ENCODE measurements at regions not wholly inside any gene's neighbourhood (a gene's known extent, or its start where the extent isn't known, plus 50 kb on each side); places are given as distances from the start of the nearest gene placed in this dataset.

DNA sequence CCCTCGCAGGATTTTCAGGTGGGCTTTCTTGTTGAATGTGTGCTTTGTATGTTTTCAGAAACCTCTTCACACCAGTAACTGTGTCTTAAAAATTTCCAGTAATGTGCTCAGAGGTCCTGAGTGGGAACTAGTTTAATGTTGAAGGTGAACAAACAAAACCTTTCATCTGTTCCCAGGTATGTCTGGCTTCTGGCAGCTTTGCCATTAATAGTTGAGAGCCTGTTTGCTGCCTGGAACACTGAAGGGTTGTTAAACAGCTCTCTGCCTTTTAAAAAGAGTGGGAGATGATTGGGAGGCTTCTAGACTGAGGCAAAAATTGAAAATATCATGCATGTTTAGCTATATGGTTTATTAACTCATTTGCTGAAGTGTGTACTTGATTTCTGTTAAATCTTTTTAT lies 161.2 kb upstream of the AGTR2 start:
- no peaks in the 10 kb centered on the region for H3K9me1 ChIP-seq (ENCODE audit: control insufficient read depth, extremely low read depth, insufficient read depth, low read length)
- H3K9ac ChIP-seq (ENCODE audit: control insufficient read depth, extremely low read depth, insufficient read depth, low read length), result no peak overlapping the region
- no peaks in the 10 kb centered on the region for H3K4me1 ChIP-seq (ENCODE audit: control insufficient read depth, extremely low read depth, insufficient read depth, low read length)
- H2AFZ ChIP-seq (ENCODE audit: control insufficient read depth, low read length), result no peak overlapping the region
- DNase-seq (ENCODE audit: low read depth, low spot score), result no peak
- no peaks in the 10 kb centered on the region for H3K36me3 ChIP-seq (ENCODE audit: control insufficient read depth in 2 of 2, extremely low read depth in 1 of 2, insufficient read depth in 2 of 2, low read length in 2 of 2)
- H3K79me2 ChIP-seq (ENCODE audit: control insufficient read depth, insufficient read depth, low read length), result no peaks in the 10 kb centered on the region
- H3K27ac ChIP-seq (ENCODE audit: control insufficient read depth, insufficient read depth, low read length), result no peak overlapping the region
- no peaks in the 10 kb centered on the region for H3K9me3 ChIP-seq (ENCODE audit: control insufficient read depth, low read depth, low read length)
- FAIRE-seq, result no peak
- no peaks in the 10 kb centered on the region for H4K20me1 ChIP-seq (ENCODE audit: control insufficient read depth, extremely low read depth, insufficient read depth, low read length)
- no peak for TF ChIP-seq EZH2 (IDR thresholded peaks at IDR 0.05; ENCODE audit: low read length)
- TF ChIP-seq, protein P1, sequence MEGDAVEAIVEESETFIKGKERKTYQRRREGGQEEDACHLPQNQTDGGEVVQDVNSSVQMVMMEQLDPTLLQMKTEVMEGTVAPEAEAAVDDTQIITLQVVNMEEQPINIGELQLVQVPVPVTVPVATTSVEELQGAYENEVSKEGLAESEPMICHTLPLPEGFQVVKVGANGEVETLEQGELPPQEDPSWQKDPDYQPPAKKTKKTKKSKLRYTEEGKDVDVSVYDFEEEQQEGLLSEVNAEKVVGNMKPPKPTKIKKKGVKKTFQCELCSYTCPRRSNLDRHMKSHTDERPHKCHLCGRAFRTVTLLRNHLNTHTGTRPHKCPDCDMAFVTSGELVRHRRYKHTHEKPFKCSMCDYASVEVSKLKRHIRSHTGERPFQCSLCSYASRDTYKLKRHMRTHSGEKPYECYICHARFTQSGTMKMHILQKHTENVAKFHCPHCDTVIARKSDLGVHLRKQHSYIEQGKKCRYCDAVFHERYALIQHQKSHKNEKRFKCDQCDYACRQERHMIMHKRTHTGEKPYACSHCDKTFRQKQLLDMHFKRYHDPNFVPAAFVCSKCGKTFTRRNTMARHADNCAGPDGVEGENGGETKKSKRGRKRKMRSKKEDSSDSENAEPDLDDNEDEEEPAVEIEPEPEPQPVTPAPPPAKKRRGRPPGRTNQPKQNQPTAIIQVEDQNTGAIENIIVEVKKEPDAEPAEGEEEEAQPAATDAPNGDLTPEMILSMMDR (optimal IDR thresholded peaks at IDR 0.05 in 1 of 3, IDR thresholded peaks at IDR 0.05 in 1 of 3, conservative IDR thresholded peaks at IDR 0.05 in 1 of 3; ENCODE audit: extremely low read depth in 1 of 3, insufficient read depth in 2 of 3, low read length in 3 of 3), result no peak
- no peak overlapping the region for H3K4me2 ChIP-seq (ENCODE audit: control insufficient read depth, extremely low read depth, insufficient read depth, low read depth, low read length)
- peaks cover 20% of the 10 kb centered on the region for H3K27me3 ChIP-seq (ENCODE audit: control insufficient read depth, extremely low read depth, insufficient read depth, low read length)
- dilution Hi-C loops (cut with MboI; ENCODE audit: extremely low pct_ligation_motif_present, low sequenced_read_pairs), result no loop called here
- no peak overlapping the region for H3K4me3 ChIP-seq (ENCODE audit: control insufficient read depth in 2 of 3, extremely low read depth in 1 of 3, insufficient read depth in 2 of 3, low read depth in 1 of 3, low read length in 3 of 3)

DNA sequence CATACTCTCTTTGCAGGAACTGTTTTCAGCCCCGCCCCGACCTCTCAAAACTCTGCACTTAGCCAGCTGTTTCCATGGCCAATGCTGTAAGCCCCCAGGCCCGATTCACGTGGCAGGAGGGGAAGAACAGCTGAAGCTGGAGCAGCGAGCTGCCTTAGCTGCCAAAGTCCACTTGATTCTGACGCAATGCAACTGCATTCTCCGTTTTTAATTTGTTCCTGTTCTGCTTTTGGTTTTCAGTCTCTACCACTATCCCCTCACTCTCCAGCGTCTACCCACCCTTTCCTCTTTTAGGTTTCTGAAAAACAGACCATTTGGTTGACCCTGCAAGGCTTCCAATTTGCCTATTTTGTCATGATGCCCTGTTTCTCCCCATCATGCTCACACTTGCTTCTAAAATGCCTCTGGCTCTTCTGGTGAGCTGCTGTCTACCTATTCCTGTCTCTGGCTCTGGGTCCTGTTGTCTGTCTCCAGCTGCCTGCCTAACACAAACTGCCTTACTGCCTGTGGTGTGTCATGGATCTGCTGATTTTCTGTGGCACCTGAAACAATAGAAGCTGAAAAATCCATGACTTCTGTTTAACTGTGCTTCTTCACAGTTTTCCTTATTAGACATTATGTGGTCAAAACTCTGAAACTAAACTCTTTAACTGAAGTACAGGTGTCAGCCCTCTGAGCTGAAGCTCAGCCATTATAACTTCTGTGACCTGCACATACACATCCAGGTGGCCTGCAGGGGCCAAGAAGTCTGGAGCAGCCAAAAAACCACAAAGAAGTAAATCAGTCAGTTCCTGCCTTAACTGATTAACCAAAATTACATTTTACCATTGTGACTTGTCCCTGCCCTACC lies 160.5 kb upstream of the AGTR2 start:
- dilution Hi-C loops (cut with MboI; ENCODE audit: extremely low pct_ligation_motif_present, low sequenced_read_pairs), result no loop called here
- H2AFZ ChIP-seq (ENCODE audit: control insufficient read depth, low read length), result no peak overlapping the region
- no peaks in the 10 kb centered on the region for H3K9me3 ChIP-seq (ENCODE audit: control insufficient read depth, low read depth, low read length)
- peaks cover 14% of the 10 kb centered on the region for H3K27me3 ChIP-seq (ENCODE audit: control insufficient read depth, extremely low read depth, insufficient read depth, low read length)
- no peak overlapping the region for H3K4me2 ChIP-seq (ENCODE audit: control insufficient read depth, extremely low read depth, insufficient read depth, low read depth, low read length)
- no peak overlapping the region for H3K27ac ChIP-seq (ENCODE audit: control insufficient read depth, insufficient read depth, low read length)
- DNase-seq (ENCODE audit: low read depth, low spot score) (no peak), FAIRE-seq (no peak)
- H3K4me1 ChIP-seq (ENCODE audit: control insufficient read depth, extremely low read depth, insufficient read depth, low read length), result no peaks in the 10 kb centered on the region
- no peaks in the 10 kb centered on the region for H3K9me1 ChIP-seq (ENCODE audit: control insufficient read depth, extremely low read depth, insufficient read depth, low read length)
- TF ChIP-seq, protein P1 (optimal IDR thresholded peaks at IDR 0.05 in 1 of 3, IDR thresholded peaks at IDR 0.05 in 1 of 3, conservative IDR thresholded peaks at IDR 0.05 in 1 of 3; ENCODE audit: extremely low read depth in 1 of 3, insufficient read depth in 2 of 3, low read length in 3 of 3), result no peak
- no peak for TF ChIP-seq EZH2 (IDR thresholded peaks at IDR 0.05; ENCODE audit: low read length)
- H3K79me2 ChIP-seq (ENCODE audit: control insufficient read depth, insufficient read depth, low read length), result no peaks in the 10 kb centered on the region
- H3K9ac ChIP-seq (ENCODE audit: control insufficient read depth, extremely low read depth, insufficient read depth, low read length), result no peak overlapping the region
- no peak overlapping the region for H3K4me3 ChIP-seq (ENCODE audit: control insufficient read depth in 2 of 3, extremely low read depth in 1 of 3, insufficient read depth in 2 of 3, low read depth in 1 of 3, low read length in 3 of 3)
- no peaks in the 10 kb centered on the region for H3K36me3 ChIP-seq (ENCODE audit: control insufficient read depth in 2 of 2, extremely low read depth in 1 of 2, insufficient read depth in 2 of 2, low read length in 2 of 2)
- H4K20me1 ChIP-seq (ENCODE audit: control insufficient read depth, extremely low read depth, insufficient read depth, low read length), result no peaks in the 10 kb centered on the region
